Liver (tissue), 8 donors: ENCODE measurements at regions not wholly inside any gene's neighbourhood (a gene's known extent, or its start where the extent isn't known, plus 50 kb on each side); places are given as distances from the start of the nearest gene placed in this dataset.

Source experiments
- DNase-seq: peaks from one replicate; pipeline ENCODE4 v3.0.0-alpha.2; 2017; ENCODE audit warnings: low spot score
- H3K27ac ChIP-seq, 2 donors: one replicate each; pipeline ENCODE4 v1.7.0; 2013; ENCODE audit warnings: inconsistent platforms in 2 of 2, low read length in 2 of 2, control low read depth in 1 of 2, low read depth in 1 of 2, mild to moderate bottlenecking in 1 of 2
- H3K27me3 ChIP-seq, 4 donors: one replicate each; pipeline versions ENCODE4 v1.6.1 to v1.7.0; 2013; ENCODE audit warnings: low read length in 3 of 4, inconsistent platforms in 1 of 4, mild to moderate bottlenecking in 1 of 4, moderate library complexity in 1 of 4; ENCODE audit not compliant: control insufficient read depth in 4 of 4, insufficient read depth in 4 of 4
- H3K36me3 ChIP-seq, 4 donors: one replicate each; pipeline versions ENCODE4 v1.6.1 to v1.7.0; 2013; ENCODE audit warnings: low read length in 3 of 4, mild to moderate bottlenecking in 3 of 4, low read depth in 1 of 4, moderate library complexity in 1 of 4; ENCODE audit not compliant: control insufficient read depth in 4 of 4, insufficient read depth in 3 of 4
- H3K4me1 ChIP-seq, 4 donors: one replicate each; pipeline versions ENCODE4 v1.6.1 to v1.7.0; 2013; ENCODE audit warnings: low read length in 3 of 4, mild to moderate bottlenecking in 3 of 4, moderate library complexity in 1 of 4; ENCODE audit not compliant: control insufficient read depth in 4 of 4, insufficient read depth in 4 of 4
- H3K4me3 ChIP-seq, 3 donors: one replicate each; pipeline versions ENCODE4 v1.6.1 to v1.7.0; 2013; ENCODE audit warnings: low read length in 3 of 3, control low read depth in 1 of 3, low read depth in 1 of 3, mild to moderate bottlenecking in 1 of 3
- H3K9ac ChIP-seq, 2 donors: one replicate each; pipeline ENCODE4 v1.7.0; 2013; ENCODE audit warnings: low read length in 2 of 2, mild to moderate bottlenecking in 2 of 2, moderate library complexity in 2 of 2, control low read depth in 1 of 2, low read depth in 1 of 2
- H3K9me3 ChIP-seq, 4 donors: one replicate each; pipeline versions ENCODE4 v1.6.1 to v1.7.0; 2013; ENCODE audit warnings: low read length in 3 of 4; ENCODE audit not compliant: control insufficient read depth in 4 of 4
- EGR1 ChIP-seq, 2 donors: IDR thresholded peaks; 2 replicates each; pipeline ENCODE4 v1.6.1; 2016 to 2018; ENCODE audit warnings: antibody characterized with exemption in 2 of 2, low read depth in 2 of 2
- FOXA1 ChIP-seq: IDR thresholded peaks from 2 replicates; pipeline ENCODE4 v1.6.1; 2016; ENCODE audit warnings: antibody characterized with exemption
- FOXA2 ChIP-seq: IDR thresholded peaks from 2 replicates; pipeline ENCODE4 v1.6.1; 2016; ENCODE audit warnings: antibody characterized with exemption
- GABPA ChIP-seq, 2 donors: IDR thresholded peaks in 1 of 2; conservative IDR thresholded peaks in 1 of 2; 2 replicates each; pipeline ENCODE4 v1.6.1; 2016; ENCODE audit warnings: antibody characterized with exemption in 2 of 2, mild to moderate bottlenecking in 1 of 2, moderate library complexity in 1 of 2
- HNF4A ChIP-seq, 2 donors: conservative IDR thresholded peaks; 2 replicates each; pipeline ENCODE4 v1.6.1; 2016; ENCODE audit warnings: antibody characterized with exemption in 2 of 2, mild to moderate bottlenecking in 2 of 2
- HNF4G ChIP-seq: IDR thresholded peaks from 2 replicates; pipeline ENCODE4 v1.6.1; 2016; ENCODE audit warnings: antibody characterized with exemption
- JUND ChIP-seq, 2 donors: IDR thresholded peaks; 2 replicates each; pipeline ENCODE4 v1.6.1; 2016; ENCODE audit warnings: antibody characterized with exemption in 2 of 2
- NR2F2 ChIP-seq: IDR thresholded peaks from 2 replicates; pipeline ENCODE4 v1.6.1; 2016; ENCODE audit warnings: antibody characterized with exemption
- RAD21 ChIP-seq, 2 donors: IDR thresholded peaks; 2 replicates each; pipeline ENCODE4 v1.6.1; 2016; ENCODE audit warnings: antibody characterized with exemption in 2 of 2, mild to moderate bottlenecking in 2 of 2
- RXRA ChIP-seq, 2 donors: IDR thresholded peaks; 2 replicates each; pipeline ENCODE4 v1.6.1; 2017 to 2018; ENCODE audit warnings: antibody characterized with exemption in 2 of 2, mild to moderate bottlenecking in 1 of 2
- SP1 ChIP-seq: IDR thresholded peaks from 2 replicates; pipeline ENCODE4 v1.6.1; 2018; ENCODE audit warnings: antibody characterized with exemption, mild to moderate bottlenecking
- TAF1 ChIP-seq: conservative IDR thresholded peaks from 2 replicates; pipeline ENCODE4 v1.6.1; 2016; ENCODE audit warnings: antibody characterized with exemption, mild to moderate bottlenecking
- YY1 ChIP-seq: IDR thresholded peaks from 2 replicates; pipeline ENCODE4 v1.6.1; 2016; ENCODE audit warnings: antibody characterized with exemption, mild to moderate bottlenecking
- WGBS: extraction: QIAGEN DNeasy Blood & Tissue Kit; methylation state at CpG from one replicate; pipeline ENCODE4 v1.1.7; 2013; 5-methylcytosine and 5-hydroxymethylcytosine counted together
- TF ChIP-seq, protein P1 (sequence below): IDR thresholded peaks from 2 replicates; pipeline ENCODE4 v1.6.1; 2016; ENCODE audit warnings: antibody characterized with exemption, mild to moderate bottlenecking
- TF ChIP-seq, protein P2 (sequence below): IDR thresholded peaks from 2 replicates; pipeline ENCODE4 v1.6.1; 2016; ENCODE audit warnings: antibody characterized with exemption
- TF ChIP-seq, protein P3 (sequence below): fragments of 150-350 bp; IDR thresholded peaks from 2 replicates; pipeline ENCODE4 v1.5.1; 2017; ENCODE audit warnings: improper control_type of control experiment, low read depth, low read length; ENCODE audit not compliant: missing input control
- TF ChIP-seq, protein P4 (sequence below): IDR thresholded peaks from 2 replicates; pipeline ENCODE4 v1.6.1; 2016; ENCODE audit warnings: antibody characterized with exemption
- TF ChIP-seq, protein P5 (sequence below): IDR thresholded peaks from 2 replicates; pipeline ENCODE4 v1.6.1; 2016; ENCODE audit warnings: antibody characterized with exemption
- donor health status: healthy.
- donor health status: healthy.
- donor health status: healthy.
- donor health status: healthy.
- donor health status: healthy.

DNA sequence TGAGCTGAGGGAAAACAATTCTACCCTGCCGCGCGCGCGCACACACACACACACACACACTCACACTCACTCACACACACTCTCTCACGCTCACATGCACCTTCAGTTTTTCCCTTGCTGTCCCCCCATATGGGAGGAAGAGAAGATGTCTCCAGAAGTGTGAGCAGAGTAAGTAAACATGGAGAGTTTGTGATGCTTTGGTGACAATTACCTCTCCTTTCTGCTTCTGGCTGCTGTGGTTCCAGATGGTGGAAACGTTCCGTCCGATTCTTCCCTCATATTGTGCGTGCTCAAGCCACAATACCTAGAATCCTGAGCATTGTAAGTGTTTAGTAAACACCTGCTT, 86.7 kb downstream of the LINC00237 start:
- H3K4me1 ChIP-seq, result no peaks in the 10 kb centered on the region
- peaks cover 6 to 33% (median 13%) of the 10 kb centered on the region in 4 donors for H3K27me3 ChIP-seq
- 49% methylated on average over 10 of the region's 10 CpGs for WGBS
- H3K36me3 ChIP-seq, result no peaks in the 10 kb centered on the region
- DNase-seq, result no peak
- H3K27ac ChIP-seq, result no peak overlapping the region
- H3K4me3 ChIP-seq, result no peak overlapping the region
- H3K9me3 ChIP-seq, result no peaks in the 10 kb centered on the region
- TF ChIP-seq FOXA1 (no peak), YY1 (no peak), HNF4G (no peak), HNF4A (conservative IDR thresholded peaks at IDR 0.05) (no peak), EGR1 (IDR thresholded peaks at IDR 0.05; ENCODE audit: low read depth in 2 of 2) (no peak), NR2F2 (no peak), FOXA2 (no peak), RXRA (IDR thresholded peaks at IDR 0.05) (no peak), RAD21 (IDR thresholded peaks at IDR 0.05) (no peak), JUND (IDR thresholded peaks at IDR 0.05) (no peak), GABPA (IDR thresholded peaks at IDR 0.05 in 1 of 2, conservative IDR thresholded peaks at IDR 0.05 in 1 of 2) (no peak), SP1 (no peak), TAF1 (no peak)
- TF ChIP-seq, protein P1, sequence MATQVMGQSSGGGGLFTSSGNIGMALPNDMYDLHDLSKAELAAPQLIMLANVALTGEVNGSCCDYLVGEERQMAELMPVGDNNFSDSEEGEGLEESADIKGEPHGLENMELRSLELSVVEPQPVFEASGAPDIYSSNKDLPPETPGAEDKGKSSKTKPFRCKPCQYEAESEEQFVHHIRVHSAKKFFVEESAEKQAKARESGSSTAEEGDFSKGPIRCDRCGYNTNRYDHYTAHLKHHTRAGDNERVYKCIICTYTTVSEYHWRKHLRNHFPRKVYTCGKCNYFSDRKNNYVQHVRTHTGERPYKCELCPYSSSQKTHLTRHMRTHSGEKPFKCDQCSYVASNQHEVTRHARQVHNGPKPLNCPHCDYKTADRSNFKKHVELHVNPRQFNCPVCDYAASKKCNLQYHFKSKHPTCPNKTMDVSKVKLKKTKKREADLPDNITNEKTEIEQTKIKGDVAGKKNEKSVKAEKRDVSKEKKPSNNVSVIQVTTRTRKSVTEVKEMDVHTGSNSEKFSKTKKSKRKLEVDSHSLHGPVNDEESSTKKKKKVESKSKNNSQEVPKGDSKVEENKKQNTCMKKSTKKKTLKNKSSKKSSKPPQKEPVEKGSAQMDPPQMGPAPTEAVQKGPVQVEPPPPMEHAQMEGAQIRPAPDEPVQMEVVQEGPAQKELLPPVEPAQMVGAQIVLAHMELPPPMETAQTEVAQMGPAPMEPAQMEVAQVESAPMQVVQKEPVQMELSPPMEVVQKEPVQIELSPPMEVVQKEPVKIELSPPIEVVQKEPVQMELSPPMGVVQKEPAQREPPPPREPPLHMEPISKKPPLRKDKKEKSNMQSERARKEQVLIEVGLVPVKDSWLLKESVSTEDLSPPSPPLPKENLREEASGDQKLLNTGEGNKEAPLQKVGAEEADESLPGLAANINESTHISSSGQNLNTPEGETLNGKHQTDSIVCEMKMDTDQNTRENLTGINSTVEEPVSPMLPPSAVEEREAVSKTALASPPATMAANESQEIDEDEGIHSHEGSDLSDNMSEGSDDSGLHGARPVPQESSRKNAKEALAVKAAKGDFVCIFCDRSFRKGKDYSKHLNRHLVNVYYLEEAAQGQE, result no peak
- TF ChIP-seq, protein P2, sequence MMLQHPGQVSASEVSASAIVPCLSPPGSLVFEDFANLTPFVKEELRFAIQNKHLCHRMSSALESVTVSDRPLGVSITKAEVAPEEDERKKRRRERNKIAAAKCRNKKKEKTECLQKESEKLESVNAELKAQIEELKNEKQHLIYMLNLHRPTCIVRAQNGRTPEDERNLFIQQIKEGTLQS, result no peak
- TF ChIP-seq, protein P3, sequence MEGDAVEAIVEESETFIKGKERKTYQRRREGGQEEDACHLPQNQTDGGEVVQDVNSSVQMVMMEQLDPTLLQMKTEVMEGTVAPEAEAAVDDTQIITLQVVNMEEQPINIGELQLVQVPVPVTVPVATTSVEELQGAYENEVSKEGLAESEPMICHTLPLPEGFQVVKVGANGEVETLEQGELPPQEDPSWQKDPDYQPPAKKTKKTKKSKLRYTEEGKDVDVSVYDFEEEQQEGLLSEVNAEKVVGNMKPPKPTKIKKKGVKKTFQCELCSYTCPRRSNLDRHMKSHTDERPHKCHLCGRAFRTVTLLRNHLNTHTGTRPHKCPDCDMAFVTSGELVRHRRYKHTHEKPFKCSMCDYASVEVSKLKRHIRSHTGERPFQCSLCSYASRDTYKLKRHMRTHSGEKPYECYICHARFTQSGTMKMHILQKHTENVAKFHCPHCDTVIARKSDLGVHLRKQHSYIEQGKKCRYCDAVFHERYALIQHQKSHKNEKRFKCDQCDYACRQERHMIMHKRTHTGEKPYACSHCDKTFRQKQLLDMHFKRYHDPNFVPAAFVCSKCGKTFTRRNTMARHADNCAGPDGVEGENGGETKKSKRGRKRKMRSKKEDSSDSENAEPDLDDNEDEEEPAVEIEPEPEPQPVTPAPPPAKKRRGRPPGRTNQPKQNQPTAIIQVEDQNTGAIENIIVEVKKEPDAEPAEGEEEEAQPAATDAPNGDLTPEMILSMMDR, result no peak
- TF ChIP-seq, protein P4, sequence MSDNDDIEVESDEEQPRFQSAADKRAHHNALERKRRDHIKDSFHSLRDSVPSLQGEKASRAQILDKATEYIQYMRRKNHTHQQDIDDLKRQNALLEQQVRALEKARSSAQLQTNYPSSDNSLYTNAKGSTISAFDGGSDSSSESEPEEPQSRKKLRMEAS, result no peak
- TF ChIP-seq, protein P5, sequence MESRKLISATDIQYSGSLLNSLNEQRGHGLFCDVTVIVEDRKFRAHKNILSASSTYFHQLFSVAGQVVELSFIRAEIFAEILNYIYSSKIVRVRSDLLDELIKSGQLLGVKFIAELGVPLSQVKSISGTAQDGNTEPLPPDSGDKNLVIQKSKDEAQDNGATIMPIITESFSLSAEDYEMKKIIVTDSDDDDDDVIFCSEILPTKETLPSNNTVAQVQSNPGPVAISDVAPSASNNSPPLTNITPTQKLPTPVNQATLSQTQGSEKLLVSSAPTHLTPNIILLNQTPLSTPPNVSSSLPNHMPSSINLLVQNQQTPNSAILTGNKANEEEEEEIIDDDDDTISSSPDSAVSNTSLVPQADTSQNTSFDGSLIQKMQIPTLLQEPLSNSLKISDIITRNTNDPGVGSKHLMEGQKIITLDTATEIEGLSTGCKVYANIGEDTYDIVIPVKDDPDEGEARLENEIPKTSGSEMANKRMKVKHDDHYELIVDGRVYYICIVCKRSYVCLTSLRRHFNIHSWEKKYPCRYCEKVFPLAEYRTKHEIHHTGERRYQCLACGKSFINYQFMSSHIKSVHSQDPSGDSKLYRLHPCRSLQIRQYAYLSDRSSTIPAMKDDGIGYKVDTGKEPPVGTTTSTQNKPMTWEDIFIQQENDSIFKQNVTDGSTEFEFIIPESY, result no peak
- H3K9ac ChIP-seq, result no peak overlapping the region

DNA sequence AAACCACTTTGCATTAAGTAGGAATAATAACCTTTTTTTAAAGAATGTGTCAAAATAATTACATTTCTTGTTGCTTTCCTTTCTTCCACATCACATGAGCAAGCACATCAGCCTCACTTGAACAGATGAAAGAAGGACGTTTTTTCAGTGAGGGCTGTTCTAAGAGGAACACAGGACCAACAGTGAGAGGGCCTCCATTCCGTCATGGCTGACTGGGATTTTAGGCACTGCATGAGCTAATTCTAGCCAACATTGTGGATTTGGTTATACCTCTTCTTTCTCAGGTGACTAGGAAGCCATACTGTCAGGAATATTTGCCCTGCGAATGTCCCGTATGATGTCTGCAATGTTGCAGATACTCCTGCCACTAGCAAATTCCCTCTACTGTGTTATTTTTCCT, 87.6 kb downstream of the LINC00237 start:
- 66% methylated on average over 4 of the region's 4 CpGs for WGBS
- H3K36me3 ChIP-seq, result no peaks in the 10 kb centered on the region
- peaks cover 6 to 31% (median 13%) of the 10 kb centered on the region in 4 donors for H3K27me3 ChIP-seq
- H3K27ac ChIP-seq, result no peak overlapping the region
- no peak for DNase-seq
- H3K9me3 ChIP-seq, result no peaks in the 10 kb centered on the region
- H3K4me1 ChIP-seq, result no peaks in the 10 kb centered on the region
- no peak overlapping the region for H3K9ac ChIP-seq
- no peak overlapping the region for H3K4me3 ChIP-seq
- no peak for TF ChIP-seq HNF4G
- TF ChIP-seq RXRA (IDR thresholded peaks at IDR 0.05), result no peak
- TF ChIP-seq FOXA1, result no peak
- TF ChIP-seq, protein P5, result no peak
- TF ChIP-seq, protein P2, result no peak
- no peak for TF ChIP-seq YY1
- TF ChIP-seq RAD21 (IDR thresholded peaks at IDR 0.05), result no peak
- TF ChIP-seq, protein P3, result no peak
- TF ChIP-seq EGR1 (IDR thresholded peaks at IDR 0.05; ENCODE audit: low read depth in 2 of 2), result no peak
- no peak for TF ChIP-seq SP1
- no peak for TF ChIP-seq JUND (IDR thresholded peaks at IDR 0.05)
- no peak for TF ChIP-seq FOXA2
- TF ChIP-seq TAF1, result no peak
- no peak for TF ChIP-seq NR2F2
